ENCODE measurements at regions not wholly inside any gene's neighbourhood (a gene's known extent, or its start where the extent isn't known, plus 50 kb on each side); places are given as distances from the start of the nearest gene placed in this dataset.

DNA sequence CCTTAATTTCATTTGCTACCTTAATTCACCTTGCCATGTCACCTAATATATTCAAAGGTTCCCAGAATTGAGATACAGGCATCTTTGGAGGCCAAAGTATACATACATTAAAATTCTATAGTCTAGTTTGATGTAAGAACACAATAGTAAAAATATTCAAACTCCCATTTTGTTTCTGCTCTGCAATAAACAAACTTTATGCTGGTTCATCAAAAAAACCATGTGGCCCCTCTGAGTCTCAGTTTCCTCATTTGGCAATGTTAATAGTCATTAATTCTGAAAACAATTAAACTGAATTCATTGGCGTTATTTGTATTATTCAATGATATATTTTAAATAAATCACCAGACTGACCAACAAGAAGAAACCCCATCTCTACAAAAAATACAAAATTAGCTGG, 639.4 kb upstream of the INTU start:
- no peak for ATAC-seq
- no peak overlapping the region for H3K4me3 ChIP-seq
- no peaks in the 10 kb centered on the region for H3K4me1 ChIP-seq
- 100% methylated on average over 1 of the region's 1 CpG for WGBS, 2 donors (ENCODE audit: low coverage in 1 of 2)
- no peaks in the 10 kb centered on the region for H3K9me3 ChIP-seq
- H3K36me3 ChIP-seq, result no peaks in the 10 kb centered on the region
- TF ChIP-seq EP300 (IDR thresholded peaks at IDR 0.05) (no peak), POLR2AphosphoS5 (IDR thresholded peaks at IDR 0.05) (no peak), POLR2A (IDR thresholded peaks at IDR 0.05) (no peak)
- TF ChIP-seq, protein P1, sequence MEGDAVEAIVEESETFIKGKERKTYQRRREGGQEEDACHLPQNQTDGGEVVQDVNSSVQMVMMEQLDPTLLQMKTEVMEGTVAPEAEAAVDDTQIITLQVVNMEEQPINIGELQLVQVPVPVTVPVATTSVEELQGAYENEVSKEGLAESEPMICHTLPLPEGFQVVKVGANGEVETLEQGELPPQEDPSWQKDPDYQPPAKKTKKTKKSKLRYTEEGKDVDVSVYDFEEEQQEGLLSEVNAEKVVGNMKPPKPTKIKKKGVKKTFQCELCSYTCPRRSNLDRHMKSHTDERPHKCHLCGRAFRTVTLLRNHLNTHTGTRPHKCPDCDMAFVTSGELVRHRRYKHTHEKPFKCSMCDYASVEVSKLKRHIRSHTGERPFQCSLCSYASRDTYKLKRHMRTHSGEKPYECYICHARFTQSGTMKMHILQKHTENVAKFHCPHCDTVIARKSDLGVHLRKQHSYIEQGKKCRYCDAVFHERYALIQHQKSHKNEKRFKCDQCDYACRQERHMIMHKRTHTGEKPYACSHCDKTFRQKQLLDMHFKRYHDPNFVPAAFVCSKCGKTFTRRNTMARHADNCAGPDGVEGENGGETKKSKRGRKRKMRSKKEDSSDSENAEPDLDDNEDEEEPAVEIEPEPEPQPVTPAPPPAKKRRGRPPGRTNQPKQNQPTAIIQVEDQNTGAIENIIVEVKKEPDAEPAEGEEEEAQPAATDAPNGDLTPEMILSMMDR (IDR thresholded peaks at IDR 0.05), result no peak
- no peak overlapping the region for H3K27ac ChIP-seq
- no peaks in the 10 kb centered on the region for H3K27me3 ChIP-seq

DNA sequence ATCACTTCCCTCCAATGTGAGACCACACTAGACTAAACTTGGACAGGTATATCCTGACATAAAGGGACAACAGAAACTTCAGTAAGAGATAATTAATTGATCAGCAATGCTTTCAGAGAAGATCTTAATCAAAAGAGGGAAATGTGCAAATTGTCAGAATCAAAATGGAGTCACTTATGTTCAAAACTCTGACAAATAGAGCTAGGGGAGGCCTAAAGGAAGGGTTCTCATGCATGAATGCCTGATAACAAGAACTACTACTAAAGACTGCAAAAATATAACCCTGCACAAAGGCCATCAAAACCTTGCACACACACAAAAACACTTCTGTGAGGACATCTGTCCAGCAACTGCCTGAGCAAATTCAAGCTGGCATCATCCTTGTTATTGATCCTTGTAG, 637.5 kb upstream of the INTU start:
- no peak overlapping the region for H3K4me3 ChIP-seq
- H3K27ac ChIP-seq, result no peak overlapping the region
- TF ChIP-seq, protein P1 (IDR thresholded peaks at IDR 0.05), result no peak
- TF ChIP-seq POLR2A (IDR thresholded peaks at IDR 0.05), result no peak
- no peak for TF ChIP-seq POLR2AphosphoS5 (IDR thresholded peaks at IDR 0.05)
- no peak for TF ChIP-seq EP300 (IDR thresholded peaks at IDR 0.05)
- H3K4me1 ChIP-seq, result no peaks in the 10 kb centered on the region
- H3K27me3 ChIP-seq, result no peaks in the 10 kb centered on the region
- no peaks in the 10 kb centered on the region for H3K36me3 ChIP-seq
- no peaks in the 10 kb centered on the region for H3K9me3 ChIP-seq
- no peak for ATAC-seq

DNA sequence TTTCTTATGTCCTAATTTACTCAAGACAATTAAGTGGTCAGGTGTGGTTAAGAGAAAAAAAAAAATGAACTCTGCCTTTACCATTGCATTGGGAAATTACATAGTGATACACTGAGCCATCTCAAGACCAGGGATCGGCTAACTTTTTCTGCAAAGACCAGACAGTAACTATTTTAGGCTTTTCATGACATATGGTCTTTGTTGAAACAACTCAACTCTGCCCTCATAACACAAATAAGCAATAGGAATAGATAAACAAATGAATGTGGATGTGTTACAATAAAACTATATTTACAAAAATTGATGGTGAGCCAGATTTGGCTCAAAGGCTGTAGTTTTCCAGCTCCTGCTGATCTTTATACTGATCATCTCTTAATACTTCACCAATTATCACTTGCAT, 632.6 kb upstream of the INTU start:
- TF ChIP-seq EP300 (IDR thresholded peaks at IDR 0.05) (no peak), POLR2A (IDR thresholded peaks at IDR 0.05) (no peak), POLR2AphosphoS5 (IDR thresholded peaks at IDR 0.05) (no peak)
- TF ChIP-seq, protein P1 (IDR thresholded peaks at IDR 0.05), result no peak
- WGBS, 2 donors (ENCODE audit: low coverage in 1 of 2), result 65 to 82% methylated on average over 1 of the region's 1 CpG
- H3K27me3 ChIP-seq, result no peaks in the 10 kb centered on the region

DNA sequence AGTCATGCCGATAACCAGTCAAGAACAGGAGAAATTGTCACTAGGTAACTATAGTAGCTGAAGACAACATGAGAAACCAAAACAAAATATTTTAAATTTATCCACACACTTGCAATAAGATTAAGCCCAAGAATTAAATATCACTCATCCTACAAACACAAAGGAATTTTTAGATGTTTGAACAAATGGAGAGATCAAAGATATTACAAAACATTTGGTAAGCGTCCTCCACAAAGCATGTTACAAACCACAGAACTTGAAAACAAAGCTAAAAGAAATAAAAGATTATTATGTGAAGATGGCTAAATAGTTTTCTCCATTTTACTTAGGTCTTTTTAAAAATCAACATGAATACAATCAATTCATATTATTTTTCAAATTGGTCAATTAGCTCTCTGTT, 631.9 kb upstream of the INTU start:
- 76 to 87% methylated on average over 2 of the region's 2 CpGs for WGBS, 2 donors (ENCODE audit: low coverage in 1 of 2)

More for the DNA sequence above, 632.6 kb upstream of the INTU start:
- no peak overlapping the region for H3K27ac ChIP-seq
- H3K4me3 ChIP-seq, result no peak overlapping the region
- no peaks in the 10 kb centered on the region for H3K4me1 ChIP-seq
- no peaks in the 10 kb centered on the region for H3K36me3 ChIP-seq
- no peaks in the 10 kb centered on the region for H3K9me3 ChIP-seq
- ATAC-seq, result no peak

DNA sequence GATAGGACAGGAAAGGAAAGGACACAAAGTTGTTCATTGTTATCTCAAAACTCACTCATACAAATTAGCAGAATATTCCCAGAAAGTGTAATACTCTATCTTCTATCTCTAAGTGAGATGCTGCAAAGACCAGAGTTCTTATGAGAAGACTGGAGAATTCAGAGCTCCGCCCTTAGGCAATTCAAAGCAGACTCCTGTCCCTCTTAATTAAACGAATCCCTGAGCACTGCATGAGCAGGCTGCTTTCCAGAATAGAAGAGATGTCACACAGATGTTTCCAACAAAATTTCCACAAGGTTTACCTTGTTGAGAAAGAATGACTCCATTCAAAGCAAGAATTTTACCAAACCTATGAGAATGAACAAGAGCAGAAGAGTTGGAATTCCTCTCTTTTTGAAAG, 630.8 kb upstream of the INTU start:
- Histone ChIP-seq H3K9me3 (no peaks in the 10 kb centered on the region), H3K27ac (no peak overlapping the region), H3K36me3 (no peaks in the 10 kb centered on the region), H3K27me3 (no peaks in the 10 kb centered on the region), H3K4me3 (no peak overlapping the region), H3K4me1 (no peaks in the 10 kb centered on the region)
- whole genome bisulfite sequencing, 2 donors (ENCODE audit: low coverage in 1 of 2), result 72 to 76% methylated on average over 2 of the region's 2 CpGs
- TF ChIP-seq POLR2AphosphoS5 (IDR thresholded peaks at IDR 0.05) (no peak), EP300 (IDR thresholded peaks at IDR 0.05) (no peak), POLR2A (IDR thresholded peaks at IDR 0.05) (no peak)
- TF ChIP-seq, protein P1 (IDR thresholded peaks at IDR 0.05), result no peak
- no peak for ATAC-seq

More for the DNA sequence above, 631.9 kb upstream of the INTU start:
- Histone ChIP-seq H3K4me1 (no peaks in the 10 kb centered on the region), H3K9me3 (no peaks in the 10 kb centered on the region), H3K27ac (no peak overlapping the region), H3K4me3 (no peak overlapping the region), H3K27me3 (no peaks in the 10 kb centered on the region), H3K36me3 (no peaks in the 10 kb centered on the region)
- TF ChIP-seq POLR2A (IDR thresholded peaks at IDR 0.05), result no peak
- no peak for TF ChIP-seq POLR2AphosphoS5 (IDR thresholded peaks at IDR 0.05)
- no peak for TF ChIP-seq EP300 (IDR thresholded peaks at IDR 0.05)
- TF ChIP-seq, protein P1 (IDR thresholded peaks at IDR 0.05), result no peak
- no peak for ATAC-seq
